HCT116 (cell line): ENCODE measurements at regions not wholly inside any gene's neighbourhood (a gene's known extent, or its start where the extent isn't known, plus 50 kb on each side); places are given as distances from the start of the nearest gene placed in this dataset.

Experiments used
- CBX3 ChIP-seq: IDR thresholded peaks from 2 replicates; pipeline ENCODE4 v1.6.1; 2012; ENCODE audit warnings: low read depth
- JUND ChIP-seq: IDR thresholded peaks from 2 replicates; pipeline ENCODE4 v1.6.1; 2012
- SIN3A ChIP-seq: IDR thresholded peaks from 2 replicates; pipeline ENCODE4 v1.6.1; 2012; ENCODE audit warnings: low read depth
- ZNF274 ChIP-seq: fragments of 200-500 bp; sonication (Bioruptor generic); IDR thresholded peaks from 2 replicates; pipeline ENCODE4 v1.6.1; 2014; ENCODE audit warnings: mild to moderate bottlenecking, low read depth, low read length, inconsistent platforms

GRCh38 chr18:41731884-41732283 is 223.2 kb upstream of the PIK3C3 start:
- TF ChIP-seq ZNF274 (no peak), JUND (no peak), SIN3A (no peak), CBX3 (no peak)
